SH-SY5Y (cell line): ENCODE measurements at regions not wholly inside any gene's neighbourhood (a gene's known extent, or its start where the extent isn't known, plus 50 kb on each side); places are given as distances from the start of the nearest gene placed in this dataset.

ENCODE experiments used
- GATA2 ChIP-seq: IDR thresholded peaks from 2 replicates; pipeline ENCODE4 v1.6.1; 2011; ENCODE audit warnings: mild to moderate bottlenecking, low read depth, low read length
- GATA3 ChIP-seq: IDR thresholded peaks from 2 replicates; pipeline ENCODE4 v1.6.1; 2011; ENCODE audit warnings: low read depth, mild to moderate bottlenecking, low read length, moderate library complexity

- no peak for TF ChIP-seq GATA2
- no peak for TF ChIP-seq GATA3
Observed at GRCh38 chr5:36378551-36378950, 76.8 kb upstream of the RANBP3L start.
